ENCODE measurements at regions not wholly inside any gene's neighbourhood (a gene's known extent, or its start where the extent isn't known, plus 50 kb on each side); places are given as distances from the start of the nearest gene placed in this dataset.

DNA sequence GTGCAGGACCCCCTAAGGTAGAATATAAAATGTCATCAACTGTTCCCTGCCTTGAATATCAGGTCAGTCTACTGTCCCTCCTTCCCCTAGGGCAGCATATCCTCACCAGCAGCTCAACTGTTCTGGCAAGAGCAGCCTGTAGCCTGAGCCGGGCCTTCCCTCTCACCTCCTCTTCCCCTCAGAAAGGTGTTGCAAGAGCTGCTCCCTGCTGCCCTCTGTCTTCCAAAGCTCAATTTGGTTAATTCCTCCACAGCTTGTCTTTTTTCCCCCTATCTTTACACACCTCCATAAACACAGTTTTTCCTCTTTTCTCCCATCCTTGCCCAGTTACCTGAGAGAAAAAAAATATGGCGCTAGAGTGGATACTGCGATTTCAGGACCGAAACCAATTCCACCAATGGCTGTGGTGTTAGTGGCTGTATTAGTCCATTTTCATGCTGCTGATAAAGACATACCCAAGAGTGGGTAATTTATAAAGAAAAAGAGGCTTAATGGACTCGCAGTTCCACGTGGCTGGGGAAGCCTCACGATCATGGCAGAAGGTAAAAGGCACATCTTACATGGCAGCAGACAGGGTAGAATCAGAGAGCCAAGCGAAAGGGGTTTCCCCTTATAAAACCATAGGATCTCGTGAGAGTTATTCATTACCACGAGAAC, 184.7 kb downstream of the MREG start (continued):
- peak; percentile 30; the same call in 1 of the 2 replicates for TF ChIP-seq ZNF292 (CRISPR knock-in tag; IDR thresholded peaks at IDR 0.05; ENCODE audit: borderline replicate concordance, low read depth)
- TF ChIP-seq, protein P1, sequence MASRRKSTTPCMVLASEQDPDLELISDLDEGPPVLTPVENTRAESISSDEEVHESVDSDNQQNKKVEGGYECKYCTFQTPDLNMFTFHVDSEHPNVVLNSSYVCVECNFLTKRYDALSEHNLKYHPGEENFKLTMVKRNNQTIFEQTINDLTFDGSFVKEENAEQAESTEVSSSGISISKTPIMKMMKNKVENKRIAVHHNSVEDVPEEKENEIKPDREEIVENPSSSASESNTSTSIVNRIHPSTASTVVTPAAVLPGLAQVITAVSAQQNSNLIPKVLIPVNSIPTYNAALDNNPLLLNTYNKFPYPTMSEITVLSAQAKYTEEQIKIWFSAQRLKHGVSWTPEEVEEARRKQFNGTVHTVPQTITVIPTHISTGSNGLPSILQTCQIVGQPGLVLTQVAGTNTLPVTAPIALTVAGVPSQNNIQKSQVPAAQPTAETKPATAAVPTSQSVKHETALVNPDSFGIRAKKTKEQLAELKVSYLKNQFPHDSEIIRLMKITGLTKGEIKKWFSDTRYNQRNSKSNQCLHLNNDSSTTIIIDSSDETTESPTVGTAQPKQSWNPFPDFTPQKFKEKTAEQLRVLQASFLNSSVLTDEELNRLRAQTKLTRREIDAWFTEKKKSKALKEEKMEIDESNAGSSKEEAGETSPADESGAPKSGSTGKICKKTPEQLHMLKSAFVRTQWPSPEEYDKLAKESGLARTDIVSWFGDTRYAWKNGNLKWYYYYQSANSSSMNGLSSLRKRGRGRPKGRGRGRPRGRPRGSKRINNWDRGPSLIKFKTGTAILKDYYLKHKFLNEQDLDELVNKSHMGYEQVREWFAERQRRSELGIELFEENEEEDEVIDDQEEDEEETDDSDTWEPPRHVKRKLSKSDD (CRISPR knock-in tag; IDR thresholded peaks at IDR 0.05; ENCODE audit: low read depth): no peak
- no peak for TF ChIP-seq ZNF564 (CRISPR knock-in tag; IDR thresholded peaks at IDR 0.05)
- TF ChIP-seq ZNF264 (CRISPR knock-in tag; IDR thresholded peaks at IDR 0.05): no peak
- TF ChIP-seq SP4 (CRISPR knock-in tag; IDR thresholded peaks at IDR 0.05): no peak
- TF ChIP-seq, protein P2, sequence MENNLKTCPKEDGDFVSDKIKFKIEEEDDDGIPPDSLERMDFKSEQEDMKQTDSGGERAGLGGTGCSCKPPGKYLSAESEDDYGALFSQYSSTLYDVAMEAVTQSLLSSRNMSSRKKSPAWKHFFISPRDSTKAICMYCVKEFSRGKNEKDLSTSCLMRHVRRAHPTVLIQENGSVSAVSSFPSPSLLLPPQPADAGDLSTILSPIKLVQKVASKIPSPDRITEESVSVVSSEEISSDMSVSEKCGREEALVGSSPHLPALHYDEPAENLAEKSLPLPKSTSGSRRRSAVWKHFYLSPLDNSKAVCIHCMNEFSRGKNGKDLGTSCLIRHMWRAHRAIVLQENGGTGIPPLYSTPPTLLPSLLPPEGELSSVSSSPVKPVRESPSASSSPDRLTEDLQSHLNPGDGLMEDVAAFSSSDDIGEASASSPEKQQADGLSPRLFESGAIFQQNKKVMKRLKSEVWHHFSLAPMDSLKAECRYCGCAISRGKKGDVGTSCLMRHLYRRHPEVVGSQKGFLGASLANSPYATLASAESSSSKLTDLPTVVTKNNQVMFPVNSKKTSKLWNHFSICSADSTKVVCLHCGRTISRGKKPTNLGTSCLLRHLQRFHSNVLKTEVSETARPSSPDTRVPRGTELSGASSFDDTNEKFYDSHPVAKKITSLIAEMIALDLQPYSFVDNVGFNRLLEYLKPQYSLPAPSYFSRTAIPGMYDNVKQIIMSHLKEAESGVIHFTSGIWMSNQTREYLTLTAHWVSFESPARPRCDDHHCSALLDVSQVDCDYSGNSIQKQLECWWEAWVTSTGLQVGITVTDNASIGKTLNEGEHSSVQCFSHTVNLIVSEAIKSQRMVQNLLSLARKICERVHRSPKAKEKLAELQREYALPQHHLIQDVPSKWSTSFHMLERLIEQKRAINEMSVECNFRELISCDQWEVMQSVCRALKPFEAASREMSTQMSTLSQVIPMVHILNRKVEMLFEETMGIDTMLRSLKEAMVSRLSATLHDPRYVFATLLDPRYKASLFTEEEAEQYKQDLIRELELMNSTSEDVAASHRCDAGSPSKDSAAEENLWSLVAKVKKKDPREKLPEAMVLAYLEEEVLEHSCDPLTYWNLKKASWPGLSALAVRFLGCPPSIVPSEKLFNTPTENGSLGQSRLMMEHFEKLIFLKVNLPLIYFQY (CRISPR knock-in tag; IDR thresholded peaks at IDR 0.05; ENCODE audit: borderline replicate concordance): no peak
- peak; percentile 88; the same call in 1 of the 2 replicates for TF ChIP-seq POGZ (CRISPR knock-in tag; IDR thresholded peaks at IDR 0.05)
- no peak for TF ChIP-seq SAFB2 (CRISPR knock-in tag; IDR thresholded peaks at IDR 0.05; ENCODE audit: borderline replicate concordance, low read depth)
- no peak for TF ChIP-seq NR2F6 (IDR thresholded peaks at IDR 0.05)
- peak; percentile 37; the same call in 1 of the 2 replicates for TF ChIP-seq NR2F6 (CRISPR knock-in tag; IDR thresholded peaks at IDR 0.05)
- TF ChIP-seq ZNF10 (CRISPR knock-in tag; IDR thresholded peaks at IDR 0.05; ENCODE audit: borderline replicate concordance, low read depth): no peak
- peak; percentile 96 for TF ChIP-seq CEBPB (IDR thresholded peaks at IDR 0.05; ENCODE audit: borderline replicate concordance, low read depth, low read length)
- no peak for TF ChIP-seq YEATS4 (CRISPR knock-in tag; IDR thresholded peaks at IDR 0.05; ENCODE audit: borderline replicate concordance)
- peak; percentile 36; the same call in 1 of the 2 replicates for TF ChIP-seq SAP130 (CRISPR knock-in tag; IDR thresholded peaks at IDR 0.05; ENCODE audit: low read depth)
- TF ChIP-seq, protein P3, sequence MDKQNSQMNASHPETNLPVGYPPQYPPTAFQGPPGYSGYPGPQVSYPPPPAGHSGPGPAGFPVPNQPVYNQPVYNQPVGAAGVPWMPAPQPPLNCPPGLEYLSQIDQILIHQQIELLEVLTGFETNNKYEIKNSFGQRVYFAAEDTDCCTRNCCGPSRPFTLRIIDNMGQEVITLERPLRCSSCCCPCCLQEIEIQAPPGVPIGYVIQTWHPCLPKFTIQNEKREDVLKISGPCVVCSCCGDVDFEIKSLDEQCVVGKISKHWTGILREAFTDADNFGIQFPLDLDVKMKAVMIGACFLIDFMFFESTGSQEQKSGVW (CRISPR knock-in tag; IDR thresholded peaks at IDR 0.05; ENCODE audit: borderline replicate concordance): no peak
- TF ChIP-seq KDM5A (IDR thresholded peaks at IDR 0.05; ENCODE audit: borderline replicate concordance, low read length): no peak
- no peak for TF ChIP-seq ZNF674 (CRISPR knock-in tag; IDR thresholded peaks at IDR 0.05; ENCODE audit: low read depth)
- TF ChIP-seq, protein P4, sequence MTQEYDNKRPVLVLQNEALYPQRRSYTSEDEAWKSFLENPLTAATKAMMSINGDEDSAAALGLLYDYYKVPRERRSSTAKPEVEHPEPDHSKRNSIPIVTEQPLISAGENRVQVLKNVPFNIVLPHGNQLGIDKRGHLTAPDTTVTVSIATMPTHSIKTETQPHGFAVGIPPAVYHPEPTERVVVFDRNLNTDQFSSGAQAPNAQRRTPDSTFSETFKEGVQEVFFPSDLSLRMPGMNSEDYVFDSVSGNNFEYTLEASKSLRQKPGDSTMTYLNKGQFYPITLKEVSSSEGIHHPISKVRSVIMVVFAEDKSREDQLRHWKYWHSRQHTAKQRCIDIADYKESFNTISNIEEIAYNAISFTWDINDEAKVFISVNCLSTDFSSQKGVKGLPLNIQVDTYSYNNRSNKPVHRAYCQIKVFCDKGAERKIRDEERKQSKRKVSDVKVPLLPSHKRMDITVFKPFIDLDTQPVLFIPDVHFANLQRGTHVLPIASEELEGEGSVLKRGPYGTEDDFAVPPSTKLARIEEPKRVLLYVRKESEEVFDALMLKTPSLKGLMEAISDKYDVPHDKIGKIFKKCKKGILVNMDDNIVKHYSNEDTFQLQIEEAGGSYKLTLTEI (CRISPR knock-in tag; conservative IDR thresholded peaks at IDR 0.05): no peak

Measured in HepG2 (cell line).